ENCODE measurements at regions not wholly inside any gene's neighbourhood (a gene's known extent, or its start where the extent isn't known, plus 50 kb on each side); places are given as distances from the start of the nearest gene placed in this dataset.

- no peak overlapping the region for H3K4me3 ChIP-seq
- H3K9me3 ChIP-seq: no peaks in the 10 kb centered on the region
- no peaks in the 10 kb centered on the region for H3K36me3 ChIP-seq (ENCODE audit: insufficient read depth in 1 of 2, low read depth in 1 of 2)
- H3K27me3 ChIP-seq (ENCODE audit: insufficient read depth in 3 of 3, low read length in 2 of 3): no peaks in the 10 kb centered on the region
- no peaks in the 10 kb centered on the region for H3K4me1 ChIP-seq
- TF ChIP-seq CTCF (IDR thresholded peaks at IDR 0.05): no peak
- WGBS, 3 donors: 39 to 100% (median 95%) methylated on average over 1 of the region's 1 CpG
- DNase-seq (no peak), ATAC-seq (no peak)
- intact Hi-C loops (cut with DNase I): no loop called here
- H3K27ac ChIP-seq: no peak overlapping the region
These were observed 108.7 kb upstream of the JADE1 start for GRCh38 chr4:128700659-128701350.

GRCh38 chr4:128698386-128698785, 111.1 kb upstream of the JADE1 start:
- Histone ChIP-seq H3K4me1 (no peaks in the 10 kb centered on the region), H3K36me3 (ENCODE audit: insufficient read depth in 1 of 2, low read depth in 1 of 2) (no peaks in the 10 kb centered on the region), H3K9me3 (no peaks in the 10 kb centered on the region), H3K27me3 (ENCODE audit: insufficient read depth in 3 of 3, low read length in 2 of 3) (no peaks in the 10 kb centered on the region), H3K27ac (no peak overlapping the region), H3K4me3 (no peak overlapping the region)
- no peak for TF ChIP-seq CTCF (IDR thresholded peaks at IDR 0.05)
- intact Hi-C loops (cut with DNase I): no loop called here
- 76 to 77% (median 77%) methylated on average over 2 of the region's 2 CpGs for WGBS, 3 donors
- DNase-seq (no peak), ATAC-seq (no peak)

- no peaks in the 10 kb centered on the region for H3K4me1 ChIP-seq
- H3K36me3 ChIP-seq (ENCODE audit: insufficient read depth in 1 of 2, low read depth in 1 of 2): no peaks in the 10 kb centered on the region
- intact Hi-C loops (cut with DNase I): no loop called here
- H3K4me3 ChIP-seq: no peak overlapping the region
- ATAC-seq: no peak
- no peak for TF ChIP-seq CTCF (IDR thresholded peaks at IDR 0.05)
- no peak for DNase-seq
- H3K9me3 ChIP-seq: no peaks in the 10 kb centered on the region
- no peaks in the 10 kb centered on the region for H3K27me3 ChIP-seq (ENCODE audit: insufficient read depth in 3 of 3, low read length in 2 of 3)
- no peak overlapping the region for H3K27ac ChIP-seq
- WGBS, 3 donors: 86 to 89% (median 88%) methylated on average over 5 of the region's 5 CpGs
These were observed 112.2 kb upstream of the JADE1 start for GRCh38 chr4:128697323-128697722.

GRCh38 chr4:128690011-128690410, 119.5 kb upstream of the JADE1 start:
- DNase-seq (no peak), ATAC-seq (no peak)
- TF ChIP-seq CTCF (IDR thresholded peaks at IDR 0.05): no peak
- H3K36me3 ChIP-seq (ENCODE audit: insufficient read depth in 1 of 2, low read depth in 1 of 2): no peaks in the 10 kb centered on the region
- no peak overlapping the region for H3K27ac ChIP-seq
- intact Hi-C loops (cut with DNase I): no loop called here
- H3K4me3 ChIP-seq: no peak overlapping the region
- 67 to 82% (median 72%) methylated on average over 3 of the region's 3 CpGs for WGBS, 3 donors
- H3K4me1 ChIP-seq: no peaks in the 10 kb centered on the region
- H3K27me3 ChIP-seq (ENCODE audit: insufficient read depth in 3 of 3, low read length in 2 of 3): no peaks in the 10 kb centered on the region
- H3K9me3 ChIP-seq: no peaks in the 10 kb centered on the region

- H3K27ac ChIP-seq: no peak overlapping the region
- intact Hi-C loops (cut with DNase I): no loop called here
- ATAC-seq: no peak
- H3K36me3 ChIP-seq (ENCODE audit: insufficient read depth in 1 of 2, low read depth in 1 of 2): no peaks in the 10 kb centered on the region
- no peak for DNase-seq
- 63 to 77% (median 65%) methylated on average over 3 of the region's 3 CpGs for WGBS, 3 donors
- no peak for TF ChIP-seq CTCF (IDR thresholded peaks at IDR 0.05)
- H3K4me3 ChIP-seq: no peak overlapping the region
- no peaks in the 10 kb centered on the region for H3K9me3 ChIP-seq
- H3K4me1 ChIP-seq: no peaks in the 10 kb centered on the region
- no peaks in the 10 kb centered on the region for H3K27me3 ChIP-seq (ENCODE audit: insufficient read depth in 3 of 3, low read length in 2 of 3)
These were observed 120.6 kb upstream of the JADE1 start for GRCh38 chr4:128688846-128689437.
